K562 (cell line): ENCODE measurements at regions not wholly inside any gene's neighbourhood (a gene's known extent, or its start where the extent isn't known, plus 50 kb on each side); places are given as distances from the start of the nearest gene placed in this dataset.

Experiments used
- ATAC-seq: fragments of 200-7000 bp; cut with Tn5 transposase; 3 replicates; pipeline ENCODE4 v1.9.1; 2020; ENCODE audit warnings: moderate library complexity
- BruUV-seq: library from RNA; stranded (reverse); fragments of 400-500 nt; replicated peaks from 2 replicates; lab custom pipeline; 2021; lab: Mats Ljungman, UMichigan
- CTCF ChIA-PET: fragments of 300-600 bp; formaldehyde crosslinking; extraction: SDS; loops from one replicate; lab custom pipeline; 2021; ENCODE audit warnings: low intra/inter-chr PET ratio; lab: Yijun Ruan, JAX
- POLR2A ChIA-PET: fragments of 300-600, 350-650 bp; sonication (Branson Sonifier 250); formaldehyde crosslinking; extraction: SDS; loops from one replicate; lab custom pipeline; 2021; ENCODE audit warnings: antibody characterized with exemption, inconsistent platforms; lab: Yijun Ruan, JAX
- DNase-seq, 4 experiments: peaks; one replicate each; pipeline versions ENCODE4 v3.0.0 to v3.0.0-alpha.2; 2011 to 2018; ENCODE audit warnings: low spot score in 3 of 4, mixed read lengths in 3 of 4; ENCODE audit errors: extremely low read depth in 1 of 4
- FAIRE-seq: peaks from 2 replicates; lab custom pipeline; 2011; peaks lifted over from hg19 to GRCh38; lab: Jason Lieb, UNC
- H2AFZ ChIP-seq: 2 replicates; pipeline ENCODE4 v1.6.0; 2011; ENCODE audit warnings: low read depth, low read length, control low read depth, inconsistent platforms
- H3K27ac ChIP-seq: fragments of 200-600 bp; 3 replicates; pipeline ENCODE4 v1.8.0; 2011; ENCODE audit warnings: low read depth, mild to moderate bottlenecking, control low read depth, inconsistent platforms, low read length, moderate library complexity, mixed read lengths; ENCODE audit errors: extremely low read depth
- H3K27me3 ChIP-seq, 2 experiments: fragments of 300-600 bp in 1 of 2; 2 replicates in 1 of 2; 3 replicates in 1 of 2; pipeline versions ENCODE4 v1.6.0 to v1.8.0; 2011; ENCODE audit warnings: inconsistent platforms in 2 of 2, low read length in 2 of 2, mild to moderate bottlenecking in 1 of 2, mixed read lengths in 1 of 2, moderate library complexity in 1 of 2; ENCODE audit not compliant: control insufficient read depth in 2 of 2, insufficient read depth in 2 of 2
- H3K36me3 ChIP-seq: fragments of 300-600 bp; 3 replicates; pipeline ENCODE4 v1.8.0; 2011; ENCODE audit warnings: mild to moderate bottlenecking, low read length, inconsistent platforms; ENCODE audit not compliant: control insufficient read depth, insufficient read depth
- H3K4me1 ChIP-seq, 2 experiments: fragments of 200-600 bp in 1 of 2; replicated peaks in 1 of 2; 2 replicates in 1 of 2; 3 replicates in 1 of 2; pipeline versions ENCODE4 v1.5.1 to v1.8.0; 2011; ENCODE audit warnings: inconsistent platforms in 2 of 2, low read length in 2 of 2, mild to moderate bottlenecking in 1 of 2, mixed read lengths in 1 of 2, moderate library complexity in 1 of 2; ENCODE audit not compliant: control insufficient read depth in 2 of 2, insufficient read depth in 2 of 2
- H3K4me2 ChIP-seq: 2 replicates; pipeline ENCODE4 v1.6.1; 2011; ENCODE audit warnings: low read length, control low read depth, inconsistent platforms, mixed read lengths; ENCODE audit not compliant: insufficient read depth
- H3K4me3 ChIP-seq: fragments of 200-600 bp; sonication (generic), shearing (Covaris generic); 2 replicates; pipeline ENCODE4 v1.5.1; 2016; ENCODE audit warnings: control low read depth, inconsistent platforms
- H3K79me2 ChIP-seq: fragments of 200-600 bp; 3 replicates; pipeline ENCODE4 v1.8.0; 2011; ENCODE audit warnings: low read length, inconsistent platforms; ENCODE audit not compliant: control insufficient read depth, insufficient read depth
- H3K9ac ChIP-seq, 2 experiments: 2 replicates each; pipeline versions ENCODE4 v1.6.0 to v1.6.1; 2011; ENCODE audit warnings: low read depth in 2 of 2, low read length in 2 of 2, control low read depth in 1 of 2, inconsistent platforms in 1 of 2, mild to moderate bottlenecking in 1 of 2, mixed read lengths in 1 of 2; ENCODE audit not compliant: insufficient read depth in 1 of 2
- H3K9me1 ChIP-seq: one replicate; pipeline ENCODE4 v1.6.0; 2011; ENCODE audit warnings: inconsistent platforms, mild to moderate bottlenecking, low read length, moderate library complexity; ENCODE audit not compliant: control insufficient read depth, insufficient read depth
- H3K9me3 ChIP-seq: replicated peaks from 2 replicates; pipeline ENCODE4 v1.5.1; 2011; ENCODE audit warnings: low read depth, low read length, inconsistent platforms; ENCODE audit not compliant: control insufficient read depth, insufficient read depth
- H4K20me1 ChIP-seq: replicated peaks from 2 replicates; pipeline ENCODE4 v1.6.1; 2011; ENCODE audit warnings: low read length, inconsistent platforms, mixed read lengths; ENCODE audit not compliant: control insufficient read depth, insufficient read depth
- CREM ChIP-seq: IDR thresholded peaks from 2 replicates; pipeline ENCODE4 v1.6.1; 2014; ENCODE audit warnings: antibody characterized with exemption, low read depth
- ELF2 ChIP-seq: fragments of 250-450 bp; sonication (Bioruptor Pico); IDR thresholded peaks from 2 replicates; pipeline ENCODE4 v1.5.0; 2021; ENCODE audit warnings: mild to moderate bottlenecking
- STAG1 ChIP-seq: sonication (generic); formaldehyde crosslinking; IDR thresholded peaks from 2 replicates; pipeline ENCODE4 v1.5.0; 2020; ENCODE audit warnings: missing genetic modification reagents, borderline replicate concordance
- WGBS: fragments of 100-300 bp; shearing (Covaris generic); methylation state at CpG from one replicate; pipeline ENCODE4 v1.1.6; 2016; ENCODE audit warnings: low coverage, mixed read lengths; ENCODE audit not compliant: insufficient coverage; ENCODE audit errors: missing lambda C conversion rate; 5-methylcytosine and 5-hydroxymethylcytosine counted together
- in situ Hi-C: fragments of 300-500 bp; cut with MboI; formaldehyde crosslinking; loops from 4 replicates; pipeline ENCODE4 v1.15.0; 2018; ENCODE audit warnings: inconsistent platforms, mixed read lengths
- intact Hi-C: fragments of 100-400 bp; cut with micrococcal nuclease; formaldehyde crosslinking; loops from 2 replicates; pipeline ENCODE4 v1.14.2; 2022
- TF ChIP-seq, protein P1 (sequence below), 2 experiments: IDR thresholded peaks; 2 replicates each; pipeline ENCODE4 v1.6.1; 2012; ENCODE audit warnings: improper control_type of control experiment in 2 of 2, low read depth in 2 of 2, low read length in 2 of 2, borderline replicate concordance in 1 of 2

DNA sequence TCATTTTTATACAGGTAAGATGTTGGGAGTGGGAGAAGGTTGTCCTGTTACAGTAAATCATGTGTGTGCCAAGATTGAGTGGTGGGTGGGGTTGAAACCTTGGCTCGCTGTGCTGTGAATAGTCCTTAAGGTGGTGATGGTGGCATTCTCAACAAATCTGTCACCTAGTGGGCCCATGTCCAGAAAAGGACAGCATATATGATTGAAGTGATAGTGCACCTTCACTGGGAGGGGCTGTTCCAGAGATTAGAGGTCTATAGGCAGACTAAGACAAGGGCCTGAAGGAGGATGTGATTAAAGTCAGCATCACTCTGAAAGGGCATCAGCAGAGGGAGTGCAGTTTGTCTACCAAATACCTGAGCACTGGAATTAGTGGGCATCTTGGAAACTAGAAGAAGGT lies 374.2 kb upstream of the C2CD4B start:
- no peak overlapping the region for H2AFZ ChIP-seq
- ATAC-seq, result no peak
- H4K20me1 ChIP-seq, result no peaks in the 10 kb centered on the region
- DNase-seq, result no peak
- H3K4me1 ChIP-seq, result no peaks in the 10 kb centered on the region
- ChIA-PET POLR2A (interaction anchor here (1.0 kb wide), 1 partner anchor 8 kb away, joined by 4 read pairs; no protein-coding TSS in a partner anchor), CTCF (no interaction called here)
- H3K9ac ChIP-seq, result no peak overlapping the region
- H3K4me3 ChIP-seq, result no peak overlapping the region
- peaks cover 0 to 6% of the 10 kb centered on the region in 2 experiments; a peak in 2 of 5 replicates for H3K27me3 ChIP-seq
- no peaks in the 10 kb centered on the region for H3K36me3 ChIP-seq
- TF ChIP-seq CREM, result no peak
- no peak for TF ChIP-seq STAG1
- TF ChIP-seq, protein P1, sequence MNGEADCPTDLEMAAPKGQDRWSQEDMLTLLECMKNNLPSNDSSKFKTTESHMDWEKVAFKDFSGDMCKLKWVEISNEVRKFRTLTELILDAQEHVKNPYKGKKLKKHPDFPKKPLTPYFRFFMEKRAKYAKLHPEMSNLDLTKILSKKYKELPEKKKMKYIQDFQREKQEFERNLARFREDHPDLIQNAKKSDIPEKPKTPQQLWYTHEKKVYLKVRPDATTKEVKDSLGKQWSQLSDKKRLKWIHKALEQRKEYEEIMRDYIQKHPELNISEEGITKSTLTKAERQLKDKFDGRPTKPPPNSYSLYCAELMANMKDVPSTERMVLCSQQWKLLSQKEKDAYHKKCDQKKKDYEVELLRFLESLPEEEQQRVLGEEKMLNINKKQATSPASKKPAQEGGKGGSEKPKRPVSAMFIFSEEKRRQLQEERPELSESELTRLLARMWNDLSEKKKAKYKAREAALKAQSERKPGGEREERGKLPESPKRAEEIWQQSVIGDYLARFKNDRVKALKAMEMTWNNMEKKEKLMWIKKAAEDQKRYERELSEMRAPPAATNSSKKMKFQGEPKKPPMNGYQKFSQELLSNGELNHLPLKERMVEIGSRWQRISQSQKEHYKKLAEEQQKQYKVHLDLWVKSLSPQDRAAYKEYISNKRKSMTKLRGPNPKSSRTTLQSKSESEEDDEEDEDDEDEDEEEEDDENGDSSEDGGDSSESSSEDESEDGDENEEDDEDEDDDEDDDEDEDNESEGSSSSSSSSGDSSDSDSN (IDR thresholded peaks at IDR 0.05; ENCODE audit: borderline replicate concordance in 1 of 2, low read depth in 2 of 2, low read length in 2 of 2), result no peak
- TF ChIP-seq ELF2 (CRISPR knock-in tag), result no peak
- in situ Hi-C loops (no loop called here), intact Hi-C loops (no loop called here)
- no TSS peak for BruUV-seq
- FAIRE-seq, result no peak
- no peak overlapping the region for H3K27ac ChIP-seq
- H3K9me3 ChIP-seq, result no peaks in the 10 kb centered on the region
- H3K79me2 ChIP-seq, result no peaks in the 10 kb centered on the region
- H3K9me1 ChIP-seq, result no peaks in the 10 kb centered on the region
- H3K4me2 ChIP-seq, result no peak overlapping the region
- 0% methylated on average over 1 of the region's 1 CpG for WGBS
